K562 (cell line): ENCODE measurements at regions not wholly inside any gene's neighbourhood (a gene's known extent, or its start where the extent isn't known, plus 50 kb on each side); places are given as distances from the start of the nearest gene placed in this dataset.
A peak's percentile ranks its signal among the peaks of the same experiment; 100 is the strongest.

Experiments used
- ATAC-seq: fragments of 200-7000 bp; cut with Tn5 transposase; 3 replicates; pipeline ENCODE4 v1.9.1; 2020; ENCODE audit warnings: moderate library complexity
- BruUV-seq: library from RNA; stranded (reverse); fragments of 400-500 nt; replicated peaks from 2 replicates; lab custom pipeline; 2021; lab: Mats Ljungman, UMichigan
- CTCF ChIA-PET: fragments of 300-600 bp; formaldehyde crosslinking; extraction: SDS; loops from one replicate; lab custom pipeline; 2021; ENCODE audit warnings: low intra/inter-chr PET ratio; lab: Yijun Ruan, JAX
- POLR2A ChIA-PET: fragments of 300-600, 350-650 bp; sonication (Branson Sonifier 250); formaldehyde crosslinking; extraction: SDS; loops from one replicate; lab custom pipeline; 2021; ENCODE audit warnings: antibody characterized with exemption, inconsistent platforms; lab: Yijun Ruan, JAX
- DNase-seq, 4 experiments: peaks; one replicate each; pipeline versions ENCODE4 v3.0.0 to v3.0.0-alpha.2; 2011 to 2018; ENCODE audit warnings: low spot score in 3 of 4, mixed read lengths in 3 of 4; ENCODE audit errors: extremely low read depth in 1 of 4
- FAIRE-seq: peaks from 2 replicates; lab custom pipeline; 2011; peaks lifted over from hg19 to GRCh38; lab: Jason Lieb, UNC
- H2AFZ ChIP-seq: 2 replicates; pipeline ENCODE4 v1.6.0; 2011; ENCODE audit warnings: low read depth, low read length, control low read depth, inconsistent platforms
- H3K27ac ChIP-seq: fragments of 200-600 bp; 3 replicates; pipeline ENCODE4 v1.8.0; 2011; ENCODE audit warnings: low read depth, mild to moderate bottlenecking, control low read depth, inconsistent platforms, low read length, moderate library complexity, mixed read lengths; ENCODE audit errors: extremely low read depth
- H3K27me3 ChIP-seq, 2 experiments: fragments of 300-600 bp in 1 of 2; 2 replicates in 1 of 2; 3 replicates in 1 of 2; pipeline versions ENCODE4 v1.6.0 to v1.8.0; 2011; ENCODE audit warnings: inconsistent platforms in 2 of 2, low read length in 2 of 2, mild to moderate bottlenecking in 1 of 2, mixed read lengths in 1 of 2, moderate library complexity in 1 of 2; ENCODE audit not compliant: control insufficient read depth in 2 of 2, insufficient read depth in 2 of 2
- H3K36me3 ChIP-seq: fragments of 300-600 bp; 3 replicates; pipeline ENCODE4 v1.8.0; 2011; ENCODE audit warnings: mild to moderate bottlenecking, low read length, inconsistent platforms; ENCODE audit not compliant: control insufficient read depth, insufficient read depth
- H3K4me1 ChIP-seq, 2 experiments: fragments of 200-600 bp in 1 of 2; replicated peaks in 1 of 2; 2 replicates in 1 of 2; 3 replicates in 1 of 2; pipeline versions ENCODE4 v1.5.1 to v1.8.0; 2011; ENCODE audit warnings: inconsistent platforms in 2 of 2, low read length in 2 of 2, mild to moderate bottlenecking in 1 of 2, mixed read lengths in 1 of 2, moderate library complexity in 1 of 2; ENCODE audit not compliant: control insufficient read depth in 2 of 2, insufficient read depth in 2 of 2
- H3K4me2 ChIP-seq: 2 replicates; pipeline ENCODE4 v1.6.1; 2011; ENCODE audit warnings: low read length, control low read depth, inconsistent platforms, mixed read lengths; ENCODE audit not compliant: insufficient read depth
- H3K4me3 ChIP-seq: fragments of 200-600 bp; sonication (generic), shearing (Covaris generic); 2 replicates; pipeline ENCODE4 v1.5.1; 2016; ENCODE audit warnings: control low read depth, inconsistent platforms
- H3K79me2 ChIP-seq: fragments of 200-600 bp; 3 replicates; pipeline ENCODE4 v1.8.0; 2011; ENCODE audit warnings: low read length, inconsistent platforms; ENCODE audit not compliant: control insufficient read depth, insufficient read depth
- H3K9ac ChIP-seq, 2 experiments: 2 replicates each; pipeline versions ENCODE4 v1.6.0 to v1.6.1; 2011; ENCODE audit warnings: low read depth in 2 of 2, low read length in 2 of 2, control low read depth in 1 of 2, inconsistent platforms in 1 of 2, mild to moderate bottlenecking in 1 of 2, mixed read lengths in 1 of 2; ENCODE audit not compliant: insufficient read depth in 1 of 2
- H3K9me1 ChIP-seq: one replicate; pipeline ENCODE4 v1.6.0; 2011; ENCODE audit warnings: inconsistent platforms, mild to moderate bottlenecking, low read length, moderate library complexity; ENCODE audit not compliant: control insufficient read depth, insufficient read depth
- H3K9me3 ChIP-seq: replicated peaks from 2 replicates; pipeline ENCODE4 v1.5.1; 2011; ENCODE audit warnings: low read depth, low read length, inconsistent platforms; ENCODE audit not compliant: control insufficient read depth, insufficient read depth
- H4K20me1 ChIP-seq: replicated peaks from 2 replicates; pipeline ENCODE4 v1.6.1; 2011; ENCODE audit warnings: low read length, inconsistent platforms, mixed read lengths; ENCODE audit not compliant: control insufficient read depth, insufficient read depth
- CBFB ChIP-seq: sonication (generic); formaldehyde crosslinking; IDR thresholded peaks from 2 replicates; pipeline ENCODE4 v1.4.0; 2020; ENCODE audit warnings: mild to moderate bottlenecking, missing genetic modification reagents
- HNRNPK ChIP-seq: fragments of 200-400 bp; formaldehyde crosslinking; IDR thresholded peaks from one replicate; pipeline ENCODE4 v1.6.1; 2018; ENCODE audit warnings: mild to moderate bottlenecking, low read depth, low read length; ENCODE audit not compliant: poor library complexity, severe bottlenecking
- TCF7L2 ChIP-seq: fragments of 150-350 bp; IDR thresholded peaks from 2 replicates; pipeline ENCODE4 v1.6.1; 2016; ENCODE audit warnings: low read depth, mild to moderate bottlenecking, low read length, moderate library complexity
- ZNF134 ChIP-seq: fragments of 250-450 bp; sonication (Bioruptor Pico); conservative IDR thresholded peaks from 2 replicates; pipeline ENCODE4 v1.4.0; 2020
- WGBS: fragments of 100-300 bp; shearing (Covaris generic); methylation state at CpG from one replicate; pipeline ENCODE4 v1.1.6; 2016; ENCODE audit warnings: low coverage, mixed read lengths; ENCODE audit not compliant: insufficient coverage; ENCODE audit errors: missing lambda C conversion rate; 5-methylcytosine and 5-hydroxymethylcytosine counted together
- in situ Hi-C: fragments of 300-500 bp; cut with MboI; formaldehyde crosslinking; loops from 4 replicates; pipeline ENCODE4 v1.15.0; 2018; ENCODE audit warnings: inconsistent platforms, mixed read lengths
- intact Hi-C: fragments of 100-400 bp; cut with micrococcal nuclease; formaldehyde crosslinking; loops from 2 replicates; pipeline ENCODE4 v1.14.2; 2022

GRCh38 chr20:5413394-5413793 lies 96.6 kb upstream of the PROKR2 start:
- Histone ChIP-seq H2AFZ (no peak overlapping the region), H3K9me1 (no peaks in the 10 kb centered on the region), H3K4me1 (no peaks in the 10 kb centered on the region), H3K79me2 (no peaks in the 10 kb centered on the region), H4K20me1 (no peaks in the 10 kb centered on the region), H3K27me3 (no peaks in the 10 kb centered on the region), H3K4me2 (no peak overlapping the region), H3K9me3 (no peaks in the 10 kb centered on the region), H3K36me3 (no peaks in the 10 kb centered on the region), H3K4me3 (no peak overlapping the region), H3K9ac (no peak overlapping the region), H3K27ac (no peak overlapping the region)
- 0% methylated on average over 3 of the region's 3 CpGs for WGBS
- POLR2A ChIA-PET, result no interaction called here
- ATAC-seq, result no peak
- intact Hi-C loops, result no loop called here
- no peak for FAIRE-seq
- no peak for DNase-seq
- in situ Hi-C loops, result no loop called here
- CTCF ChIA-PET, result no interaction called here
- TF ChIP-seq HNRNPK (no peak), ZNF134 (peak; percentile 88)
- BruUV-seq, result no TSS peak

DNA sequence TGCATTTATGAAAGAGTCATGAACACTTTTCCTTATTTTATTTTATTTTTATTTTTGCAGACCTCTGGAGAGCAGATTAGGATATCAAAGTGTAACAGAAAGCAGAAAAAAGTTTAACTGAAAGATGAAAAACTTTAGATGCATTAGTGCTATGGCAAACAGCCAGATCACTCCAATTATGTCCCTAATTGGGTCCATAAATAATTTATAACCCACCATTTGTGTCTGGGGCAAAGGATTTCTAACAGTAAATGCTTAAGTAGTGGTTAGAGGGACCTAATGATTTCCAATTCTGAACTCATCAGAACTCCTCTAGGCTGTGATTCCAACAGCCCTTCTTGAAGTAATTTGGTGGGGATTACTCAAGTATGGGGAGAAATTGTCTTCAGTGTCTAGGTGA lies 93.7 kb upstream of the PROKR2 start:
- no peak overlapping the region for H3K27ac ChIP-seq
- BruUV-seq, result no TSS peak
- no peaks in the 10 kb centered on the region for H3K79me2 ChIP-seq
- H3K4me1 ChIP-seq, result no peaks in the 10 kb centered on the region
- no peak overlapping the region for H3K4me2 ChIP-seq
- no peak for FAIRE-seq
- DNase-seq, result no peak
- no peaks in the 10 kb centered on the region for H3K36me3 ChIP-seq
- no peak overlapping the region for H3K4me3 ChIP-seq
- no peaks in the 10 kb centered on the region for H3K9me1 ChIP-seq
- intact Hi-C loops (no loop called here), in situ Hi-C loops (no loop called here)
- no peak overlapping the region for H3K9ac ChIP-seq
- no peak for TF ChIP-seq TCF7L2
- TF ChIP-seq CBFB (CRISPR knock-in tag), result no peak
- POLR2A ChIA-PET, result interaction anchor here (0.6 kb wide), 1 partner anchor 199 kb away, joined by 3 read pairs; no protein-coding TSS in a partner anchor
- H2AFZ ChIP-seq, result no peak overlapping the region
- no peaks in the 10 kb centered on the region for H4K20me1 ChIP-seq
- no peaks in the 10 kb centered on the region for H3K27me3 ChIP-seq
- CTCF ChIA-PET, result no interaction called here
- no peaks in the 10 kb centered on the region for H3K9me3 ChIP-seq
- ATAC-seq, result no peak
